K562 (cell line): ENCODE measurements at regions not wholly inside any gene's neighbourhood (a gene's known extent, or its start where the extent isn't known, plus 50 kb on each side); places are given as distances from the start of the nearest gene placed in this dataset.

ENCODE experiments used
- ATAC-seq: fragments of 200-7000 bp; cut with Tn5 transposase; 3 replicates; pipeline ENCODE4 v1.9.1; 2020; ENCODE audit warnings: moderate library complexity
- BruUV-seq: library from RNA; stranded (reverse); fragments of 400-500 nt; replicated peaks from 2 replicates; lab custom pipeline; 2021; lab: Mats Ljungman, UMichigan
- CTCF ChIA-PET: fragments of 300-600 bp; formaldehyde crosslinking; extraction: SDS; loops from one replicate; lab custom pipeline; 2021; ENCODE audit warnings: low intra/inter-chr PET ratio; lab: Yijun Ruan, JAX
- POLR2A ChIA-PET: fragments of 300-600, 350-650 bp; sonication (Branson Sonifier 250); formaldehyde crosslinking; extraction: SDS; loops from one replicate; lab custom pipeline; 2021; ENCODE audit warnings: antibody characterized with exemption, inconsistent platforms; lab: Yijun Ruan, JAX
- DNase-seq, 4 experiments: peaks; one replicate each; pipeline versions ENCODE4 v3.0.0 to v3.0.0-alpha.2; 2011 to 2018; ENCODE audit warnings: low spot score in 3 of 4, mixed read lengths in 3 of 4; ENCODE audit errors: extremely low read depth in 1 of 4
- FAIRE-seq: peaks from 2 replicates; lab custom pipeline; 2011; peaks lifted over from hg19 to GRCh38; lab: Jason Lieb, UNC
- H2AFZ ChIP-seq: 2 replicates; pipeline ENCODE4 v1.6.0; 2011; ENCODE audit warnings: low read depth, low read length, control low read depth, inconsistent platforms
- H3K27ac ChIP-seq: fragments of 200-600 bp; 3 replicates; pipeline ENCODE4 v1.8.0; 2011; ENCODE audit warnings: low read depth, mild to moderate bottlenecking, control low read depth, inconsistent platforms, low read length, moderate library complexity, mixed read lengths; ENCODE audit errors: extremely low read depth
- H3K27me3 ChIP-seq, 2 experiments: fragments of 300-600 bp in 1 of 2; 2 replicates in 1 of 2; 3 replicates in 1 of 2; pipeline versions ENCODE4 v1.6.0 to v1.8.0; 2011; ENCODE audit warnings: inconsistent platforms in 2 of 2, low read length in 2 of 2, mild to moderate bottlenecking in 1 of 2, mixed read lengths in 1 of 2, moderate library complexity in 1 of 2; ENCODE audit not compliant: control insufficient read depth in 2 of 2, insufficient read depth in 2 of 2
- H3K36me3 ChIP-seq: fragments of 300-600 bp; 3 replicates; pipeline ENCODE4 v1.8.0; 2011; ENCODE audit warnings: mild to moderate bottlenecking, low read length, inconsistent platforms; ENCODE audit not compliant: control insufficient read depth, insufficient read depth
- H3K4me1 ChIP-seq, 2 experiments: fragments of 200-600 bp in 1 of 2; replicated peaks in 1 of 2; 2 replicates in 1 of 2; 3 replicates in 1 of 2; pipeline versions ENCODE4 v1.5.1 to v1.8.0; 2011; ENCODE audit warnings: inconsistent platforms in 2 of 2, low read length in 2 of 2, mild to moderate bottlenecking in 1 of 2, mixed read lengths in 1 of 2, moderate library complexity in 1 of 2; ENCODE audit not compliant: control insufficient read depth in 2 of 2, insufficient read depth in 2 of 2
- H3K4me2 ChIP-seq: 2 replicates; pipeline ENCODE4 v1.6.1; 2011; ENCODE audit warnings: low read length, control low read depth, inconsistent platforms, mixed read lengths; ENCODE audit not compliant: insufficient read depth
- H3K4me3 ChIP-seq: fragments of 200-600 bp; sonication (generic), shearing (Covaris generic); 2 replicates; pipeline ENCODE4 v1.5.1; 2016; ENCODE audit warnings: control low read depth, inconsistent platforms
- H3K79me2 ChIP-seq: fragments of 200-600 bp; 3 replicates; pipeline ENCODE4 v1.8.0; 2011; ENCODE audit warnings: low read length, inconsistent platforms; ENCODE audit not compliant: control insufficient read depth, insufficient read depth
- H3K9ac ChIP-seq, 2 experiments: 2 replicates each; pipeline versions ENCODE4 v1.6.0 to v1.6.1; 2011; ENCODE audit warnings: low read depth in 2 of 2, low read length in 2 of 2, control low read depth in 1 of 2, inconsistent platforms in 1 of 2, mild to moderate bottlenecking in 1 of 2, mixed read lengths in 1 of 2; ENCODE audit not compliant: insufficient read depth in 1 of 2
- H3K9me1 ChIP-seq: one replicate; pipeline ENCODE4 v1.6.0; 2011; ENCODE audit warnings: inconsistent platforms, mild to moderate bottlenecking, low read length, moderate library complexity; ENCODE audit not compliant: control insufficient read depth, insufficient read depth
- H3K9me3 ChIP-seq: replicated peaks from 2 replicates; pipeline ENCODE4 v1.5.1; 2011; ENCODE audit warnings: low read depth, low read length, inconsistent platforms; ENCODE audit not compliant: control insufficient read depth, insufficient read depth
- H4K20me1 ChIP-seq: replicated peaks from 2 replicates; pipeline ENCODE4 v1.6.1; 2011; ENCODE audit warnings: low read length, inconsistent platforms, mixed read lengths; ENCODE audit not compliant: control insufficient read depth, insufficient read depth
- DNMT1 ChIP-seq: fragments of 450-650 bp; IDR thresholded peaks from 2 replicates; pipeline ENCODE4 v1.6.1; 2016; ENCODE audit warnings: antibody characterized with exemption, mild to moderate bottlenecking
- HES1 ChIP-seq: fragments of 450-650 bp; IDR thresholded peaks from 2 replicates; pipeline ENCODE4 v1.6.1; 2016; ENCODE audit warnings: low read depth, mild to moderate bottlenecking, moderate library complexity
- RBM25 ChIP-seq: fragments of 200-400 bp; formaldehyde crosslinking; IDR thresholded peaks from 2 replicates; pipeline ENCODE4 v1.6.1; 2018; ENCODE audit warnings: low read length, low read depth, moderate library complexity; ENCODE audit not compliant: severe bottlenecking
- RNF2 ChIP-seq: sonication (generic); IDR thresholded peaks from 2 replicates; pipeline ENCODE4 v1.6.1; 2016
- STAG1 ChIP-seq: sonication (generic); formaldehyde crosslinking; IDR thresholded peaks from 2 replicates; pipeline ENCODE4 v1.5.0; 2020; ENCODE audit warnings: missing genetic modification reagents, borderline replicate concordance
- TAF9B ChIP-seq: fragments of 450-650 bp; IDR thresholded peaks from 2 replicates; pipeline ENCODE4 v1.6.1; 2018; ENCODE audit warnings: mild to moderate bottlenecking; ENCODE audit not compliant: partially characterized antibody
- TEAD4 ChIP-seq, 2 experiments: sonication (generic) in 1 of 2; formaldehyde crosslinking in 1 of 2; IDR thresholded peaks; 2 replicates each; pipeline versions ENCODE4 v1.6.1 to v1.8.0; 2012 to 2022; ENCODE audit warnings: borderline replicate concordance in 1 of 2, inconsistent platforms in 1 of 2, low read length in 1 of 2, mild to moderate bottlenecking in 1 of 2, missing genetic modification reagents in 1 of 2
- WGBS: fragments of 100-300 bp; shearing (Covaris generic); methylation state at CpG from one replicate; pipeline ENCODE4 v1.1.6; 2016; ENCODE audit warnings: low coverage, mixed read lengths; ENCODE audit not compliant: insufficient coverage; ENCODE audit errors: missing lambda C conversion rate; 5-methylcytosine and 5-hydroxymethylcytosine counted together
- in situ Hi-C: fragments of 300-500 bp; cut with MboI; formaldehyde crosslinking; loops from 4 replicates; pipeline ENCODE4 v1.15.0; 2018; ENCODE audit warnings: inconsistent platforms, mixed read lengths
- intact Hi-C: fragments of 100-400 bp; cut with micrococcal nuclease; formaldehyde crosslinking; loops from 2 replicates; pipeline ENCODE4 v1.14.2; 2022
- TF ChIP-seq, protein P1 (sequence below): sonication (generic); formaldehyde crosslinking; IDR thresholded peaks from 2 replicates; pipeline ENCODE4 v1.8.0; 2023; ENCODE audit warnings: mild to moderate bottlenecking, missing genetic modification reagents
- TF ChIP-seq, protein P2 (sequence below): sonication (generic); formaldehyde crosslinking; IDR thresholded peaks from 2 replicates; pipeline ENCODE4 v1.8.0; 2022; ENCODE audit warnings: mild to moderate bottlenecking, missing genetic modification reagents
- TF ChIP-seq, protein P3 (sequence below): sonication (generic); formaldehyde crosslinking; IDR thresholded peaks from 2 replicates; pipeline ENCODE4 v1.8.1; 2022; ENCODE audit warnings: missing genetic modification reagents

- Histone ChIP-seq H4K20me1 (no peaks in the 10 kb centered on the region), H3K9me1 (no peaks in the 10 kb centered on the region), H3K4me1 (no peaks in the 10 kb centered on the region; a peak in 1 of 5 replicates), H3K79me2 (no peaks in the 10 kb centered on the region), H3K27me3 (no peaks in the 10 kb centered on the region), H2AFZ (no peak overlapping the region), H3K4me2 (no peak overlapping the region), H3K27ac (no peak overlapping the region), H3K36me3 (no peaks in the 10 kb centered on the region), H3K4me3 (no peak overlapping the region), H3K9me3 (no peaks in the 10 kb centered on the region), H3K9ac (no peak overlapping the region)
- no peak for DNase-seq
- ATAC-seq: no peak
- CTCF ChIA-PET: no interaction called here
- POLR2A ChIA-PET: no interaction called here
- intact Hi-C loops (loop anchor here (5.0 kb wide), 1 partner anchor 667 kb away; no protein-coding TSS in a partner anchor), in situ Hi-C loops (loop anchor here (25.0 kb wide), 1 partner anchor 397 kb away; the partner anchor contains the start of genes BRCA2 and ZAR1L)
- FAIRE-seq: no peak
- 0% methylated on average over 4 of the region's 4 CpGs for WGBS
- no TSS peak for BruUV-seq
- TF ChIP-seq STAG1 (CRISPR knock-in tag) (no peak), RNF2 (no peak), HES1 (no peak)
Observed at GRCh38 chr13:31914843-31915242, 116.7 kb upstream of the FRY start.

DNA sequence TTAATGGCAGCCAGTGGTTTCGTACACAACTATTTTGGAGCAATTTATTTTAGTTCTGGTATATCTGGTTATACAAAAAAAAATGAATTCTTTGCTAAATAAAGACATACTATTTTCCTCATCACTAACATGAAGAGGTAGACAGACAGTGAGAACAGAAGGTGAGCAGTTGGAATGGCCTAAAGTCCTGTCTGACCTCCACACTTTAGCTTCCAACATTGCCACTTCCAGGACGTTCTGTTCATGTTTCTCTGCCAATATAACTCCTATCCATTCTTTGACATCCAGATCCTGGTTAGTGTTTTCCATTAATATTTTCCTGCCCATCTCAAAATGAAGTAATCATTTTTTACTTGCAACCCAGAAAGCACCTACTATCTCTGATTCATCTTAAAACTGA is 112.9 kb upstream of the FRY start:
- H4K20me1 ChIP-seq: no peaks in the 10 kb centered on the region
- H3K4me3 ChIP-seq: no peak overlapping the region
- H3K27me3 ChIP-seq: no peaks in the 10 kb centered on the region
- ChIA-PET POLR2A (no interaction called here), CTCF (no interaction called here)
- H3K4me1 ChIP-seq: no peaks in the 10 kb centered on the region; a peak in 1 of 5 replicates
- no peak overlapping the region for H2AFZ ChIP-seq
- no peaks in the 10 kb centered on the region for H3K9me1 ChIP-seq
- intact Hi-C loops: no loop called here
- ATAC-seq (no peak), FAIRE-seq (no peak), DNase-seq (no peak)
- H3K4me2 ChIP-seq: no peak overlapping the region
- no peak overlapping the region for H3K9ac ChIP-seq
- no TSS peak for BruUV-seq
- in situ Hi-C loops: loop anchor here (25.0 kb wide), 1 partner anchor 394 kb away; the partner anchor contains the start of genes BRCA2 and ZAR1L
- H3K9me3 ChIP-seq: no peaks in the 10 kb centered on the region
- no peaks in the 10 kb centered on the region for H3K79me2 ChIP-seq
- 0% methylated on average over 2 of the region's 2 CpGs for WGBS
- H3K36me3 ChIP-seq: no peaks in the 10 kb centered on the region
- no peak overlapping the region for H3K27ac ChIP-seq
- TF ChIP-seq RBM25 (no peak), DNMT1 (no peak), TEAD4 (IDR thresholded peaks at IDR 0.05; ENCODE audit: low read length) (no peak), TEAD4 (CRISPR knock-in tag; IDR thresholded peaks at IDR 0.05; ENCODE audit: borderline replicate concordance) (no peak), TAF9B (no peak)
- TF ChIP-seq, protein P1, sequence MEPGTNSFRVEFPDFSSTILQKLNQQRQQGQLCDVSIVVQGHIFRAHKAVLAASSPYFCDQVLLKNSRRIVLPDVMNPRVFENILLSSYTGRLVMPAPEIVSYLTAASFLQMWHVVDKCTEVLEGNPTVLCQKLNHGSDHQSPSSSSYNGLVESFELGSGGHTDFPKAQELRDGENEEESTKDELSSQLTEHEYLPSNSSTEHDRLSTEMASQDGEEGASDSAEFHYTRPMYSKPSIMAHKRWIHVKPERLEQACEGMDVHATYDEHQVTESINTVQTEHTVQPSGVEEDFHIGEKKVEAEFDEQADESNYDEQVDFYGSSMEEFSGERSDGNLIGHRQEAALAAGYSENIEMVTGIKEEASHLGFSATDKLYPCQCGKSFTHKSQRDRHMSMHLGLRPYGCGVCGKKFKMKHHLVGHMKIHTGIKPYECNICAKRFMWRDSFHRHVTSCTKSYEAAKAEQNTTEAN (CRISPR knock-in tag): no peak
- TF ChIP-seq, protein P2, sequence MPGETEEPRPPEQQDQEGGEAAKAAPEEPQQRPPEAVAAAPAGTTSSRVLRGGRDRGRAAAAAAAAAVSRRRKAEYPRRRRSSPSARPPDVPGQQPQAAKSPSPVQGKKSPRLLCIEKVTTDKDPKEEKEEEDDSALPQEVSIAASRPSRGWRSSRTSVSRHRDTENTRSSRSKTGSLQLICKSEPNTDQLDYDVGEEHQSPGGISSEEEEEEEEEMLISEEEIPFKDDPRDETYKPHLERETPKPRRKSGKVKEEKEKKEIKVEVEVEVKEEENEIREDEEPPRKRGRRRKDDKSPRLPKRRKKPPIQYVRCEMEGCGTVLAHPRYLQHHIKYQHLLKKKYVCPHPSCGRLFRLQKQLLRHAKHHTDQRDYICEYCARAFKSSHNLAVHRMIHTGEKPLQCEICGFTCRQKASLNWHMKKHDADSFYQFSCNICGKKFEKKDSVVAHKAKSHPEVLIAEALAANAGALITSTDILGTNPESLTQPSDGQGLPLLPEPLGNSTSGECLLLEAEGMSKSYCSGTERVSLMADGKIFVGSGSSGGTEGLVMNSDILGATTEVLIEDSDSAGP (CRISPR knock-in tag): no peak
- TF ChIP-seq, protein P3, sequence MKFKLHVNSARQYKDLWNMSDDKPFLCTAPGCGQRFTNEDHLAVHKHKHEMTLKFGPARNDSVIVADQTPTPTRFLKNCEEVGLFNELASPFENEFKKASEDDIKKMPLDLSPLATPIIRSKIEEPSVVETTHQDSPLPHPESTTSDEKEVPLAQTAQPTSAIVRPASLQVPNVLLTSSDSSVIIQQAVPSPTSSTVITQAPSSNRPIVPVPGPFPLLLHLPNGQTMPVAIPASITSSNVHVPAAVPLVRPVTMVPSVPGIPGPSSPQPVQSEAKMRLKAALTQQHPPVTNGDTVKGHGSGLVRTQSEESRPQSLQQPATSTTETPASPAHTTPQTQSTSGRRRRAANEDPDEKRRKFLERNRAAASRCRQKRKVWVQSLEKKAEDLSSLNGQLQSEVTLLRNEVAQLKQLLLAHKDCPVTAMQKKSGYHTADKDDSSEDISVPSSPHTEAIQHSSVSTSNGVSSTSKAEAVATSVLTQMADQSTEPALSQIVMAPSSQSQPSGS: no peak
